ENCODE measurements at regions not wholly inside any gene's neighbourhood (a gene's known extent, or its start where the extent isn't known, plus 50 kb on each side); places are given as distances from the start of the nearest gene placed in this dataset.

- TF ChIP-seq TAF1 (IDR thresholded peaks at IDR 0.05; ENCODE audit: borderline replicate concordance, low read depth, low read length) (no peak), POLR2AphosphoS5 (IDR thresholded peaks at IDR 0.05; ENCODE audit: low read depth, low read length) (no peak), POLR2A (IDR thresholded peaks at IDR 0.05; ENCODE audit: low read depth, low read length) (no peak)
Observed at GRCh38 chr6:24987446-24988115, 51.8 kb upstream of the RIPOR2 start.
